RWPE2 (cell line): ENCODE measurements at regions not wholly inside any gene's neighbourhood (a gene's known extent, or its start where the extent isn't known, plus 50 kb on each side); places are given as distances from the start of the nearest gene placed in this dataset.

ENCODE experiments used
- ATAC-seq: fragments of 200-7000 bp; cut with Tn5 transposase; 3 replicates; pipeline ENCODE4 v1.9.1; 2021; ENCODE audit warnings: low read depth
- DNase-seq: peaks from one replicate; pipeline ENCODE4 v3.0.0-alpha.2; 2020; ENCODE audit warnings: low spot score
- H3K27ac ChIP-seq: fragments of 450-650 bp; 2 replicates; pipeline ENCODE4 v1.5.1; 2017; ENCODE audit warnings: mild to moderate bottlenecking; ENCODE audit not compliant: poor library complexity, severe bottlenecking
- H3K27me3 ChIP-seq: fragments of 250-450 bp; sonication (Bioruptor Pico); 2 replicates; pipeline ENCODE4 v1.5.1; 2021; ENCODE audit warnings: mild to moderate bottlenecking, moderate library complexity; ENCODE audit not compliant: insufficient read depth, poor library complexity, severe bottlenecking
- H3K36me3 ChIP-seq: fragments of 250-450 bp; sonication (Bioruptor Pico); 2 replicates; pipeline ENCODE4 v1.5.1; 2020; ENCODE audit warnings: low read depth, mild to moderate bottlenecking, moderate library complexity
- H3K4me1 ChIP-seq: fragments of 250-450 bp; sonication (Bioruptor Pico); 2 replicates; pipeline ENCODE4 v1.5.1; 2021; ENCODE audit warnings: mild to moderate bottlenecking, moderate library complexity; ENCODE audit not compliant: insufficient read depth, poor library complexity, severe bottlenecking
- H3K4me3 ChIP-seq: fragments of 250-450 bp; sonication (Bioruptor Pico); 2 replicates; pipeline ENCODE4 v1.5.1; 2021; ENCODE audit warnings: mild to moderate bottlenecking, moderate library complexity; ENCODE audit not compliant: severe bottlenecking
- H3K9me3 ChIP-seq: fragments of 250-450 bp; sonication (Bioruptor Pico); 2 replicates; pipeline ENCODE4 v1.5.1; 2021; ENCODE audit warnings: mild to moderate bottlenecking, moderate library complexity; ENCODE audit not compliant: severe bottlenecking
- CTCF ChIP-seq: fragments of 450-650 bp; IDR thresholded peaks from one replicate; pipeline ENCODE4 v1.5.1; 2017; ENCODE audit warnings: mild to moderate bottlenecking, moderate library complexity; ENCODE audit not compliant: poor library complexity, severe bottlenecking

- Histone ChIP-seq H3K27ac (no peak overlapping the region), H3K36me3 (no peaks in the 10 kb centered on the region), H3K4me3 (no peak overlapping the region), H3K4me1 (no peaks in the 10 kb centered on the region), H3K9me3 (no peaks in the 10 kb centered on the region), H3K27me3 (peaks cover 4% of the 10 kb centered on the region)
- ATAC-seq (no peak), DNase-seq (no peak)
- TF ChIP-seq CTCF: no peak
These were observed 703.0 kb upstream of the NUDT12 start for GRCh38 chr5:104265531-104266140.

- ATAC-seq (no peak; the same call in 2 of the 3 replicates), DNase-seq (no peak)
- no peak overlapping the region for H3K4me3 ChIP-seq
- H3K9me3 ChIP-seq: no peaks in the 10 kb centered on the region
- no peaks in the 10 kb centered on the region for H3K36me3 ChIP-seq
- no peaks in the 10 kb centered on the region for H3K27me3 ChIP-seq
- H3K4me1 ChIP-seq: no peaks in the 10 kb centered on the region
- no peak overlapping the region for H3K27ac ChIP-seq
- TF ChIP-seq CTCF: no peak
These were observed 684.7 kb upstream of the NUDT12 start for GRCh38 chr5:104247260-104247659.

- Histone ChIP-seq H3K4me3 (no peak overlapping the region), H3K27me3 (peaks cover 31% of the 10 kb centered on the region), H3K4me1 (no peaks in the 10 kb centered on the region), H3K9me3 (no peaks in the 10 kb centered on the region), H3K36me3 (no peaks in the 10 kb centered on the region), H3K27ac (no peak overlapping the region)
- ATAC-seq (peak; percentile 54; the same call in 1 of the 3 replicates), DNase-seq (no peak)
- no peak for TF ChIP-seq CTCF
These were observed 678.5 kb upstream of the NUDT12 start for GRCh38 chr5:104241046-104241445.

- no peak for DNase-seq
- Histone ChIP-seq H3K4me1 (no peaks in the 10 kb centered on the region), H3K27me3 (peaks cover 31% of the 10 kb centered on the region), H3K36me3 (no peaks in the 10 kb centered on the region), H3K27ac (no peak overlapping the region), H3K9me3 (no peaks in the 10 kb centered on the region), H3K4me3 (no peak overlapping the region)
- ATAC-seq: no peak
- TF ChIP-seq CTCF: no peak
These were observed 675.0 kb upstream of the NUDT12 start for GRCh38 chr5:104237586-104237985.
